ENCODE measurements at regions not wholly inside any gene's neighbourhood (a gene's known extent, or its start where the extent isn't known, plus 50 kb on each side); places are given as distances from the start of the nearest gene placed in this dataset.

DNA sequence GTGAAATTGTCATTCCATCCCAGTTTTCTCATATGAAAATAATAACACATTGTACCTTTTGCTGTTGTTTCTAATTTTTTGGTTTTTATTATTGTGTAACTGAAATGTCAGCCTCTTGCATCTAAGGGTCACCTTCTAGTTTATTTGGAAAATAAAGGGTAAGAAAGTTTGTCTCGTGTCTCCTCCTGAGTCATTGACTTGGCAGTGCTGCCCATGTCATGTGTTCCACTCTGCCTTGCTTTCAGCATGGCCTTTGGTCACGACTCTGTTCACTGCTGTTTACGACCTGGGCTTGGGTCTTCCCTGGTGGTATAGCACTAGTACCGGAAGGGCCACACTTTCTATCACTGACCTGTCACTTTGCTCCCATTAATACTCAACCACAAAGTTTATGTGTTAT, 171.4 kb upstream of the RSPO3 start:
- CTCF ChIA-PET, result no interaction called here
- no TSS peak for BruUV-seq (replicated peaks)
- no peaks in the 10 kb centered on the region for H3K9me3 ChIP-seq (replicated peaks; ENCODE audit: control insufficient read depth, insufficient read depth, low read length)
- ATAC-seq (no peak), FAIRE-seq (no peak), DNase-seq (ENCODE audit: low read depth, low spot score) (no peak)
- no peaks in the 10 kb centered on the region for H4K20me1 ChIP-seq (ENCODE audit: control insufficient read depth, insufficient read depth)
- H3K4me2 ChIP-seq (ENCODE audit: control insufficient read depth, insufficient read depth), result no peak overlapping the region
- H3K27ac ChIP-seq (ENCODE audit: control insufficient read depth, insufficient read depth), result no peak overlapping the region
- in situ Hi-C loops (cut with MboI), result no loop called here
- POLR2A ChIA-PET, result no interaction called here
- no peaks in the 10 kb centered on the region for H3K4me1 ChIP-seq (ENCODE audit: control insufficient read depth, insufficient read depth, low read length)
- intact Hi-C loops (cut with micrococcal nuclease; ENCODE audit: unreplicated experiment), result no loop called here
- H2AFZ ChIP-seq (ENCODE audit: control insufficient read depth, low read depth, low read length), result no peak overlapping the region
- no peaks in the 10 kb centered on the region for H3K79me2 ChIP-seq (ENCODE audit: control insufficient read depth, insufficient read depth, low read length)
- H3K9ac ChIP-seq (ENCODE audit: control insufficient read depth, insufficient read depth, low read length), result no peak overlapping the region
- H3K4me3 ChIP-seq, result no peak overlapping the region
- RAD21 ChIA-PET (ENCODE audit: unreplicated experiment), result no interaction called here
- SMC1A ChIA-PET (ENCODE audit: uncharacterized antibody, unreplicated experiment), result interaction anchor here (0.6 to 1.3 kb wide), 2 partner anchors 10 to 80 kb away, joined by 3 read pairs; no protein-coding TSS in a partner anchor
- WGBS (ENCODE audit: insufficient coverage, insufficient replicate concordance, low lambda C conversion rate, missing lambda C conversion rate), result 37% methylated on average over 4 of the region's 4 CpGs
- no peaks in the 10 kb centered on the region for H3K27me3 ChIP-seq (replicated peaks in 1 of 2; ENCODE audit: control insufficient read depth in 2 of 2, insufficient read depth in 2 of 2, low read length in 1 of 2)
- H3K36me3 ChIP-seq (ENCODE audit: control insufficient read depth in 2 of 2, insufficient read depth in 2 of 2, low read length in 1 of 2), result no peaks in the 10 kb centered on the region
- TF ChIP-seq EZH2 (IDR thresholded peaks at IDR 0.05; ENCODE audit: borderline replicate concordance, control insufficient read depth, low read depth, low read length), result no peak
- no peak for TF ChIP-seq RAD51 (IDR thresholded peaks at IDR 0.05)
- no peak for TF ChIP-seq SIN3A (IDR thresholded peaks at IDR 0.05; ENCODE audit: low read depth, low read length)
- TF ChIP-seq MTA3 (IDR thresholded peaks at IDR 0.05; ENCODE audit: borderline replicate concordance, low read length), result no peak
- TF ChIP-seq NR2F1 (conservative IDR thresholded peaks at IDR 0.05), result no peak
- TF ChIP-seq, protein P1, sequence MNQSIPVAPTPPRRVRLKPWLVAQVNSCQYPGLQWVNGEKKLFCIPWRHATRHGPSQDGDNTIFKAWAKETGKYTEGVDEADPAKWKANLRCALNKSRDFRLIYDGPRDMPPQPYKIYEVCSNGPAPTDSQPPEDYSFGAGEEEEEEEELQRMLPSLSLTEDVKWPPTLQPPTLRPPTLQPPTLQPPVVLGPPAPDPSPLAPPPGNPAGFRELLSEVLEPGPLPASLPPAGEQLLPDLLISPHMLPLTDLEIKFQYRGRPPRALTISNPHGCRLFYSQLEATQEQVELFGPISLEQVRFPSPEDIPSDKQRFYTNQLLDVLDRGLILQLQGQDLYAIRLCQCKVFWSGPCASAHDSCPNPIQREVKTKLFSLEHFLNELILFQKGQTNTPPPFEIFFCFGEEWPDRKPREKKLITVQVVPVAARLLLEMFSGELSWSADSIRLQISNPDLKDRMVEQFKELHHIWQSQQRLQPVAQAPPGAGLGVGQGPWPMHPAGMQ (IDR thresholded peaks at IDR 0.05; ENCODE audit: borderline replicate concordance), result no peak
- no peak for TF ChIP-seq ZNF217 (IDR thresholded peaks at IDR 0.05)
- TF ChIP-seq BRCA1 (IDR thresholded peaks at IDR 0.05; ENCODE audit: low read depth, low read length), result no peak
- no peak for TF ChIP-seq POLR2AphosphoS2 (IDR thresholded peaks at IDR 0.05; ENCODE audit: low read depth, low read length)
- no peak for TF ChIP-seq ZBTB11 (CRISPR knock-in tag; IDR thresholded peaks at IDR 0.05)
- TF ChIP-seq, protein P2, sequence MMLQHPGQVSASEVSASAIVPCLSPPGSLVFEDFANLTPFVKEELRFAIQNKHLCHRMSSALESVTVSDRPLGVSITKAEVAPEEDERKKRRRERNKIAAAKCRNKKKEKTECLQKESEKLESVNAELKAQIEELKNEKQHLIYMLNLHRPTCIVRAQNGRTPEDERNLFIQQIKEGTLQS (IDR thresholded peaks at IDR 0.05; ENCODE audit: borderline replicate concordance, extremely low read depth, low read depth, low read length), result no peak
- no peak for TF ChIP-seq MEF2A (IDR thresholded peaks at IDR 0.05; ENCODE audit: insufficient read depth, low read depth, low read length)
- no peak for TF ChIP-seq ZBTB40 (IDR thresholded peaks at IDR 0.05; ENCODE audit: borderline replicate concordance)
- no peak for TF ChIP-seq SMC3 (IDR thresholded peaks at IDR 0.05; ENCODE audit: borderline replicate concordance, low read length)

All from GM12878 (cell line).